Upper lobe of left lung (tissue), 6 donors: ENCODE measurements at regions not wholly inside any gene's neighbourhood (a gene's known extent, or its start where the extent isn't known, plus 50 kb on each side); places are given as distances from the start of the nearest gene placed in this dataset.

Source experiments
- ATAC-seq, 2 donors: fragments of 200-7000 bp; cut with Tn5 transposase; one replicate each; pipeline ENCODE4 v1.9.1; 2022; ENCODE audit warnings: mild to moderate bottlenecking in 2 of 2, moderate library complexity in 2 of 2; ENCODE audit not compliant: low FRiP score in 2 of 2
- DNase-seq, 2 donors: peaks; one replicate each; pipeline ENCODE4 v3.0.0-alpha.2; 2019 to 2020
- H3K27ac ChIP-seq, 4 donors: fragments of 200-600 bp; sonication (generic); one replicate each; pipeline ENCODE4 v1.5.1; 2016 to 2019
- H3K27me3 ChIP-seq, 4 donors: fragments of 200-600 bp; sonication (generic); one replicate each; pipeline ENCODE4 v1.5.1; 2017 to 2019
- H3K36me3 ChIP-seq, 4 donors: fragments of 200-600 bp; sonication (generic); one replicate each; pipeline ENCODE4 v1.5.1; 2016 to 2019
- H3K4me1 ChIP-seq, 4 donors: fragments of 200-600 bp; sonication (generic); one replicate each; pipeline ENCODE4 v1.5.1; 2018 to 2019
- H3K4me3 ChIP-seq, 4 donors: fragments of 200-600 bp; sonication (generic); one replicate each; pipeline ENCODE4 v1.5.1; 2017 to 2019; ENCODE audit warnings: mild to moderate bottlenecking in 2 of 4, moderate library complexity in 1 of 4
- H3K9me3 ChIP-seq, 4 donors: fragments of 200-600 bp; sonication (generic); one replicate each; pipeline ENCODE4 v1.5.1; 2018 to 2019
- EP300 ChIP-seq, 4 donors: sonication (generic); formaldehyde crosslinking; IDR thresholded peaks; one replicate each; pipeline ENCODE4 v1.5.1; 2017; ENCODE audit warnings: antibody characterized with exemption in 4 of 4, control low read depth in 2 of 4
- POLR2A ChIP-seq, 4 donors: fragments of 450-650 bp; IDR thresholded peaks; one replicate each; pipeline ENCODE4 v1.5.1; 2016 to 2017; ENCODE audit warnings: antibody characterized with exemption in 4 of 4, mild to moderate bottlenecking in 2 of 4
- POLR2AphosphoS5 ChIP-seq, 2 donors: sonication (generic); formaldehyde crosslinking; IDR thresholded peaks; one replicate each; pipeline ENCODE4 v1.5.1; 2017; ENCODE audit warnings: antibody characterized with exemption in 2 of 2
- WGBS, 2 donors: methylation state at CpG; one replicate each; pipeline ENCODE4 v1.1.5; 2017 to 2018; 5-methylcytosine and 5-hydroxymethylcytosine counted together
- TF ChIP-seq, protein P1 (sequence below), 6 experiments: fragments of 450-650 bp in 4 of 6; fragments of 200-600 bp in 2 of 6; sonication (generic) in 2 of 6; IDR thresholded peaks; one replicate each; pipeline ENCODE4 v1.5.1; 2016 to 2019; ENCODE audit warnings: antibody characterized with exemption in 6 of 6
- donor health status: DM: no; HTN: no; CAD: no; lungs with moderate emphysema.
- donor health status: DM: no; HTN: yes; CAD: no; lungs with severe emphysema.

DNA sequence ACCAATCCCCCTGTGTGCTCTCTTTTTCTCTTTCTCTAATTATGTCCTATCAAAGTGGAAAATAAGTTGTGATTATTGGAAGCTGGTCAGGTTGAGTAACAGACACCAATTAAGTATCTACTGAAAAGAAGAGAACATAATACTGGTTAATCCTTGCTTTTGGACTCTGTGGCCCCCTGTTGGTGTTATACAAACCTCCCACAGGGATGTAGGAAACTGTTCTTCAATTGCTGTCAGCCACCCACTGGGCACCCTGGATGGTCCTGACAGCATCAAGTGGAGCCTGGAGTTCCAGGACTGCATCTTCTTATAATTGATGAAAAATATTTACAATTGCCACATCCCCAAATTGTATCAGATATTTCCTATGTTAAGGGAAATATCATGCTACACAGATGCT is 939.7 kb downstream of the KCNMA1 start:
- DNase-seq (no peak), ATAC-seq (no peak)
- no peaks in the 10 kb centered on the region for H3K4me1 ChIP-seq
- H3K27ac ChIP-seq, result no peak overlapping the region
- no peaks in the 10 kb centered on the region for H3K9me3 ChIP-seq
- no peaks in the 10 kb centered on the region for H3K27me3 ChIP-seq
- TF ChIP-seq, protein P1, sequence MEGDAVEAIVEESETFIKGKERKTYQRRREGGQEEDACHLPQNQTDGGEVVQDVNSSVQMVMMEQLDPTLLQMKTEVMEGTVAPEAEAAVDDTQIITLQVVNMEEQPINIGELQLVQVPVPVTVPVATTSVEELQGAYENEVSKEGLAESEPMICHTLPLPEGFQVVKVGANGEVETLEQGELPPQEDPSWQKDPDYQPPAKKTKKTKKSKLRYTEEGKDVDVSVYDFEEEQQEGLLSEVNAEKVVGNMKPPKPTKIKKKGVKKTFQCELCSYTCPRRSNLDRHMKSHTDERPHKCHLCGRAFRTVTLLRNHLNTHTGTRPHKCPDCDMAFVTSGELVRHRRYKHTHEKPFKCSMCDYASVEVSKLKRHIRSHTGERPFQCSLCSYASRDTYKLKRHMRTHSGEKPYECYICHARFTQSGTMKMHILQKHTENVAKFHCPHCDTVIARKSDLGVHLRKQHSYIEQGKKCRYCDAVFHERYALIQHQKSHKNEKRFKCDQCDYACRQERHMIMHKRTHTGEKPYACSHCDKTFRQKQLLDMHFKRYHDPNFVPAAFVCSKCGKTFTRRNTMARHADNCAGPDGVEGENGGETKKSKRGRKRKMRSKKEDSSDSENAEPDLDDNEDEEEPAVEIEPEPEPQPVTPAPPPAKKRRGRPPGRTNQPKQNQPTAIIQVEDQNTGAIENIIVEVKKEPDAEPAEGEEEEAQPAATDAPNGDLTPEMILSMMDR (IDR thresholded peaks at IDR 0.05), result no peak
- TF ChIP-seq EP300 (IDR thresholded peaks at IDR 0.05) (no peak), POLR2AphosphoS5 (IDR thresholded peaks at IDR 0.05) (no peak), POLR2A (IDR thresholded peaks at IDR 0.05) (no peak)
- H3K36me3 ChIP-seq, result no peaks in the 10 kb centered on the region
- H3K4me3 ChIP-seq, result no peak overlapping the region

DNA sequence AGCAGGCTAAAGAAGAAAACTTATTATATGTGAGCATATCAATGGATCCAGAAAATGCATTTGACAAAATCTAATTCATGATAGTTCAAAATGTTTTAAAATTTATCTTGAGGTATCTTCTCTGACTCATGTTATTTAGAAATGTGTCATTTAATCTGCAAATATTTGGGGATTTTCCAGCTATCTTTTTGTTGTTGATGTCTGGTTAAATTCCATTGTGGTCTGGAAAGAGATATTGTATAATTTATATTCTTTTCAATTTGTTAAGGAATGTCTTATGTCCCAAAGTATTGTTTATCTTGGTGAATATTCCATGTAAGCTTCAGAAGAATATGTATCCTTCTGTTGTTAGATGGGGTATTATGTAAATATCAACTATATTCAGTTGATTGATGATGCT is 942.5 kb downstream of the KCNMA1 start:
- no peak for ATAC-seq
- no peak for TF ChIP-seq POLR2AphosphoS5 (IDR thresholded peaks at IDR 0.05)
- no peak for TF ChIP-seq POLR2A (IDR thresholded peaks at IDR 0.05)
- TF ChIP-seq EP300 (IDR thresholded peaks at IDR 0.05), result no peak
- TF ChIP-seq, protein P1 (IDR thresholded peaks at IDR 0.05), result no peak
- no peak for DNase-seq
- peaks cover 0 to 10% (median 3%) of the 10 kb centered on the region in 4 donors for H3K9me3 ChIP-seq
- no peaks in the 10 kb centered on the region for H3K4me1 ChIP-seq
- H3K27ac ChIP-seq, result no peak overlapping the region
- no peak overlapping the region for H3K4me3 ChIP-seq
- no peaks in the 10 kb centered on the region for H3K27me3 ChIP-seq
- no peaks in the 10 kb centered on the region for H3K36me3 ChIP-seq

DNA sequence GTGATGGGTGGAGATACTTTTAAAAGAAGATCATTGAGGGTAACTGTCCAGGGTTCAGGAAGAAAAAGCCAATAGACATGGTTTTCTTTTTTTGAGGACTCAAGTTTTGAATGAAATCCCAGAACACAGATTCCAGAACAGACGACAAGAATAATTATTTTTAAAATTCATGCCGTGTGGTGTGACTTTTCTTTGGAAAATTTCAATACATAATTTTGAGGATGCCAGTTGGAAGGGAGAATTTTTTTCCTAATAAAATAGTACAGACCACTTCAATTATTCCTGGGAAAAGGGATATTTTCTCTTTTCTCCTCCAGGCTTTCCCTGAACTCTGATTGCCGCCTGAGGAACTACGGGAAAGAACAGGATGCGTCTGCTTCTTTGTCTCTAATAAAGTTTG is 951.4 kb downstream of the KCNMA1 start:
- TF ChIP-seq EP300 (IDR thresholded peaks at IDR 0.05), result no peak
- no peak for TF ChIP-seq POLR2AphosphoS5 (IDR thresholded peaks at IDR 0.05)
- no peak for TF ChIP-seq POLR2A (IDR thresholded peaks at IDR 0.05)
- TF ChIP-seq, protein P1 (IDR thresholded peaks at IDR 0.05), result no peak
- no peaks in the 10 kb centered on the region for H3K4me1 ChIP-seq
- H3K4me3 ChIP-seq, result no peak overlapping the region
- ATAC-seq (no peak), DNase-seq (no peak)
- H3K27ac ChIP-seq, result no peak overlapping the region
- 69% methylated on average over 5 of the region's 5 CpGs for WGBS, 2 donors
- H3K36me3 ChIP-seq, result no peaks in the 10 kb centered on the region
- H3K27me3 ChIP-seq, result no peaks in the 10 kb centered on the region
- peaks cover 0 to 6% (median under 1%) of the 10 kb centered on the region in 4 donors for H3K9me3 ChIP-seq

DNA sequence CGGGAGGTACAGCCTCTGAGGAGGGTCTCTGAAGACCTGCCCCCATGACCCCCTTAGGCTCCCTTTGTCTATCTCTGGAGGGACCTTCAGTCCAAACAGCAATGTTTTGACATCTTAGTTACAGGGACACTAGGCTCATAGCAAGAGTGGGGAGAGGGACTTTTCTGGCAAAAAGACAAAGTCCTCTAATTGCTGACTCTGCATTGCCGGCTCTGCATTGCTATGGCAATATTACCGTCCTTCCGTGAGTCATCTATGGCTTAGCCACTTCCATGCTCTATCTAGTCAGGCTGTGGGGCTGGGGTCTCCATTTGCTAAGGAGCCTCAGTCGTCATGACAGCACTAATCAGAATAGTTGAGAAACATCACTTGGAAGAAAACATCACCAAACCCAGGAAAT is 952.6 kb downstream of the KCNMA1 start:
- ATAC-seq, result no peak
- Histone ChIP-seq H3K4me3 (no peak overlapping the region), H3K9me3 (no peaks in the 10 kb centered on the region), H3K36me3 (no peaks in the 10 kb centered on the region), H3K27me3 (no peaks in the 10 kb centered on the region), H3K4me1 (no peaks in the 10 kb centered on the region), H3K27ac (no peak overlapping the region)
- WGBS, 2 donors, result 87 to 92% methylated on average over 5 of the region's 5 CpGs
- TF ChIP-seq, protein P1 (IDR thresholded peaks at IDR 0.05), result no peak
- TF ChIP-seq POLR2AphosphoS5 (IDR thresholded peaks at IDR 0.05), result no peak
- TF ChIP-seq EP300 (IDR thresholded peaks at IDR 0.05), result no peak
- no peak for TF ChIP-seq POLR2A (IDR thresholded peaks at IDR 0.05)
- DNase-seq, result no peak

DNA sequence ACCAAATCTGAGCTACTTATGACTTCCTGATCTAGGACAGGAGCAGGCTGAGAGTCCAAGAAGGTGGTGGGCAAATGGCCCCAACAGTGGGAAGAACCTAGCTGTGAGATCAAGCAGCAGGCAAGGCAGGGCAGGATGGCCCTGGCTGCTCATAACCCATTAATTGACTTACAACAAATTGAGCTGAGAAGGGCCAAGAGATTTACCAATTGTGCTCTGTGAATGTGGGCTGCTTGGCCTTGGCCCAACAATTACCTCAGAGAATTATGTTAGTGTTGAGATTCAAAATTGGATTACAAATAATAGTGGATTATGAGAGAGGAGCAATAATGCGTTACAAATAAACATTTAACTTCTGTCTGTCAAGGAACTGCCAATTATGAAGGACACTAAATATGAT is 956.5 kb downstream of the KCNMA1 start:
- WGBS, 2 donors, result 71 to 73% methylated on average over 1 of the region's 1 CpG
- no peaks in the 10 kb centered on the region for H3K4me1 ChIP-seq
- no peak overlapping the region for H3K4me3 ChIP-seq
- H3K27ac ChIP-seq, result no peak overlapping the region
- TF ChIP-seq POLR2AphosphoS5 (IDR thresholded peaks at IDR 0.05) (no peak), POLR2A (IDR thresholded peaks at IDR 0.05) (no peak), EP300 (IDR thresholded peaks at IDR 0.05) (no peak)
- TF ChIP-seq, protein P1 (IDR thresholded peaks at IDR 0.05), result no peak
- no peak for ATAC-seq
- H3K27me3 ChIP-seq, result no peaks in the 10 kb centered on the region
- no peak for DNase-seq
- no peaks in the 10 kb centered on the region for H3K36me3 ChIP-seq
- H3K9me3 ChIP-seq, result no peaks in the 10 kb centered on the region
